Mammary epithelial cell (primary cell): ENCODE measurements at regions not wholly inside any gene's neighbourhood (a gene's known extent, or its start where the extent isn't known, plus 50 kb on each side); places are given as distances from the start of the nearest gene placed in this dataset.
"Not testable (repeated sequence)": the region's sequence is repeated elsewhere in the genome, so short reads cannot be mapped to it uniquely, and the experiment has no call there.

Experiments used
- CTCF ChIP-seq, 2 donors: IDR thresholded peaks in 1 of 2; conservative IDR thresholded peaks in 1 of 2; 2 replicates each; pipeline ENCODE4 v1.5.1; 2011 to 2012; ENCODE audit warnings: inconsistent platforms in 2 of 2, low read length in 2 of 2, mild to moderate bottlenecking in 2 of 2, control low read depth in 1 of 2, low read depth in 1 of 2; ENCODE audit not compliant: insufficient read depth in 1 of 2; ENCODE audit errors: extremely low read depth in 1 of 2
- EZH2 ChIP-seq: IDR thresholded peaks from 2 replicates; pipeline ENCODE4 v1.6.1; 2012; ENCODE audit warnings: low read length, inconsistent platforms, borderline replicate concordance

GRCh38 chr18:63050667-63051395 is 268.7 kb downstream of the BCL2 start:
- TF ChIP-seq CTCF (conservative IDR thresholded peaks at IDR 0.05 in 1 of 2, IDR thresholded peaks at IDR 0.05 in 1 of 2; ENCODE audit: extremely low read depth in 1 of 2, insufficient read depth in 1 of 2, low read depth in 1 of 2, low read length in 2 of 2); EZH2: not testable (repeated sequence)
